ENCODE measurements at regions not wholly inside any gene's neighbourhood (a gene's known extent, or its start where the extent isn't known, plus 50 kb on each side); places are given as distances from the start of the nearest gene placed in this dataset.

DNA sequence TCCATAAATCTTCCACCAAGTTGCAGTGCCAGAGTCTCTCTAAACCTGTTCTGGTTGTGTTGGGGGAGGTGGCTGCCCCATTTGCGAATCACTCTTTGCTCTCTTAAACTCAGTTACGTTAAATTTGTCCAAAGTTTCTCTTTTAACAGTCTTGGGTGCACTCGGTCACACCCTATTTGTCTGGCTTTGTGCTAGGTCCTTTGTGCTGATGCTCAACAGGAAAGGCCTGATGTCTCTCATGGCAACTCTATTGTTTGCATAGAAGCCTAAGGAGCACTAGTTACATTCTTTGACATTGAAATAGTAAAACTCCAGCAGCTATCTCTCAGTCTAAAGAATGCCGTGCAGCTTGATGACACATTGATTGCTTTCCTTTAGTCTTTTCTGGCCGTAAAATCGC, 105.1 kb downstream of the TRMT11 start:
- DNase-seq (ENCODE audit: low read depth, low spot score) = no peak

DNA sequence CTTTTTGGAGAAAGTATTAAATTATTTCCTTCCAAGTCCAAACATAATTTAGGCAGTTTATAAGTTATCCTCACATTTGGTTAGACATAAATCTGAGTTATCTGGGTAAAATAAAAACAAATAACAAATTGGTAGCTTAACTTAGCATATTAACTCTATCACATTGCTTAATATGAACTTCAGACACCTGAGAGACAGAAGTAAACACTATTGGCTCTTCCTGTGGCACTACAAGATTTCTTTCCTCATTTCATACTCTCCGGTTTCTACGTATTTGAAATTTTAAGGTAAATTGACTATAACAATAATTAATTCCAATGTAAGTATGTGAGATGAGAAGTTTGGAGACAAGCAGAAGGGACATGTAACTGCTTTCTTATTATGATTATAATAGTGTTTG, 106.8 kb downstream of the TRMT11 start:
- no peak for DNase-seq (ENCODE audit: low read depth, low spot score)

DNA sequence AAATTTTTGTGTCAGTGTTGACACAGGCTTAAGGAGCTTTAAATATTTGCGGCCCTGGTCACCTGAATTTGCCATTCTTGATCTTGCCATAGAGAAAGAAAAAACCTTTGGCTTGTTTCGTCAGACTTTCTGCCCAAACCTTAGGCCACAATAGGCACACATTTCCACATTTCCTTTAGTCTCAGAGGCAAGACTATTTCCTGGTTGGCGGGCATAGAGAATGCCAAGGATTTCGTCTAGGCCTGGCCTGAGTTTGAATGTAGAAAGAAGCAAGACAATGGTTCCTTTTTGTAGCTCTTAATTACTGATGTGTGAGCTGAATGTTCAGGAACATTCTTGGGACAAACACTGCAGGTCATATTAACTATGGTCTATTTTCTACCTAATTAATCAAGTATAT, 108.1 kb downstream of the TRMT11 start:
- DNase-seq (ENCODE audit: low read depth, low spot score) = no peak

DNA sequence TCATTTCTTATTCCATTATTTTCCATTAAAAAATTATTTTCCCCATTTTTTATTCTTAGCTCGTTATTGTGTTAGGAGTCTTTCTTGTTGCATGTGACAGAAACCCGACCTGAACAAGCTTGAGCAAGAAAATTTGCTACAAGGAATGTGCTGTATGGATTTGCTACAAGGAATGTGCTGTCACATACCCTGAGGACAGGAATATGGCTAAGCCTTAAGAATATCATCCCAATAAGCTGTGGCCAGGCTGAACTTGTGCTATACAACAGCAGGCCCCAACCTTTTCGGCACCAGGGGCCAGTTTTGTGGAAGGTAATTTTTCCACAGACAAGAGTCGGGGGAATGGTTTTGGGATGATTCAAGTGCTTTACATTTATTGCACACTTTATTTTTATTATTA, 114.0 kb downstream of the TRMT11 start:
- no peak for DNase-seq (ENCODE audit: low read depth, low spot score)

DNA sequence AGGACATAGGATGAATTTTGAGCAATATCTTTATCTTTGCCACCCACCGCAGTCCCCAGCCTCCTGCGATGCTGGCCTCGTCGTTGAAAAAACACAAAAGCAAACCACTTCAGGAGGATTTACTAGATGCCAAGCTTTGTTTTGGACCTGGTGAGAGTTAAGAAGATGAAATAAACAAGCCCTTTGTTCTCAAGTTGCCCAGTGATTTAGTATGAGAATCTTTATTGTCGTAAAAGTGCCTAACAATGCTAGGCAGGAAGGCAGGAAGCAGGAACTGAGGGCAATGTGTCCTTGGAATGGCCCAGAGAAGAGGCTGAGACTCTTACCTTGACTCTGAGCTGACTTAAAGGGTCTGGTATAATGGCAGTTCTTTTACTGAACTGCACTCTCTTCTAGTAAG, 116.0 kb downstream of the TRMT11 start:
- DNase-seq (ENCODE audit: low read depth, low spot score) = no peak

DNA sequence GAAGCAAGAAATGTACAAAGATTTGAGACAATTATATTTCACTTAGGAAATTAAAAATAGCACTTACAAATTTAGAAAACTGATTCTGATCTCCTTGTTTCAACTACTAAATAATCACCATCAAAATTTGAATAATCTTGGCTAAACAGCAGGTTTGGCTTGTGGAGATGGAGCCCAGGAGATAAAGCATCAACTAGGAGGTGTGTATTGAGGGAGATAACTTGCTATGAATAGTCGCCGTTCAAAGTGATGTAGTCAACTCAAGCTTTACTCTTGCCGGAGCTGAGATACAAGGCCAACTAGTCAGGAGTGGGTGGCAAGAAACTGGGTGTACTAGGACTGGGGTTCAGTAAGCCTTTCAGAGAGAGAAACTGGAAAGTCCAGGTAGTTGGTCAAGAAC, 117.7 kb downstream of the TRMT11 start:
- no peak for DNase-seq (ENCODE audit: low read depth, low spot score)

DNA sequence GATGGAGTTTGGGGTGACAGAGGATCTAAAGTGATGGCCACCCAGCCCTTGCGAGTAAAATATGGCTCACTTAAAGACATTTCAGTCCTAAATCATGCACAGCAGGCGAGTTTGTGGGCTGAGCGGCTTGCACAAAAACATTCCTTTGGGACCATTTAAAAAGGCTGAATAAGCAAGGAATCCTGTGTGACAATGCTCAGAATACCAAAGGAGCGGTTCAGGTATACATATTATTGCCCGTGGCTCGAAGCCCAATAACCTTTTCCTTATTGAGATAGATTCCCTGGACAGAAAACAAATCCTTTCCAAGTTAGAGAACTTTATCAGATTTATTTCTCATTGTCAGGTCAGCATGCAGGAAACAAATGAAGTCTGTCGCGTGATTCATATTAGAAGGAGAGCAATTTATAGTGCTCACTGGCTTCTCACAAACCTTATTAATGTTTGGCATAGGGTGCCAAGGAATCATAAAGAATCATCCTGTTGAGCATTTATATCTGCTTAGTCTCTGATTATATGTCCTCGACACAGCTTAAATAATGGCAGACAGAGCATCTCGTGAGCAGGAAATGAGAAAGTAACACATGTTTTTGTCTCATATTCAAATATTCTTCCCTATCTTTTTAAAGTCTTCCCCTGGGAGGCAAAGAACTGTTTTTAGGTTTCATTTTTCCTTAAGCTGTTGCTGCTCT, 121.3 kb downstream of the TRMT11 start:
- DNase-seq (ENCODE audit: low read depth, low spot score) = no peak

DNA sequence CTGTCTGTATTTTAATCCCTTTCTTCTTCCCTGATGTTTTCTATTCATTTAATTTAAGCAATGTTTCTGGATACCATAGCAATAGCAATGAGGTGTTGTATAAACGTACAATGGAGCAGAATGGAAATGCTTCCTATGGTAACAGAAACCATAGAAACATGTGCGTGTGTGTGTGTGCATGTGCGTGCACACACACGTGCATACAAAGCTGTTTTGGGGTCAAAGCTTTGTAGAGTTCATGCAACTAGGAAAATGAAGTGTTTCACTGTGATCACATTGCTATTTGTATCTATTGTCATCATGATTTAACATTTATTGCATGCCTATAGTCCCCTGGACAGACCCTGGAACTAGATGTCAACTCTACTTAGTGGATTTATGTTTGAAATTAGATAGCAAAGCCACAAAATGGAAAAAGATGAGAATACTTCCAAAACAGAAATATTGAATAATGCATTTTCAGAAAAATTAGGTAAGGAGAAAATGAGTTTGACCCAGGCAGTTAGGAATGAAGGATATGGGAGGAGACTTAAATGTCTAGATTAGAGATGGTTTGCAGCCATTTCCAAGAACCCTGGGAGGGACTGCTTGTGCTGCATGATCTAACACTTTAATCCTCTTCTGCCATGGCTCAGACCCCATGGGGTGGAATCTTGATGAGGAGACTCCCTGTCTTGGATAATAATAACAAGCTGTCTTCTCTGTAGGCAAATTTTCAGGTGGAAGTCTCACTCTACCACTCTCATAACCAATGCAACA, 124.4 kb downstream of the TRMT11 start:
- no peak for DNase-seq (ENCODE audit: low read depth, low spot score)

DNA sequence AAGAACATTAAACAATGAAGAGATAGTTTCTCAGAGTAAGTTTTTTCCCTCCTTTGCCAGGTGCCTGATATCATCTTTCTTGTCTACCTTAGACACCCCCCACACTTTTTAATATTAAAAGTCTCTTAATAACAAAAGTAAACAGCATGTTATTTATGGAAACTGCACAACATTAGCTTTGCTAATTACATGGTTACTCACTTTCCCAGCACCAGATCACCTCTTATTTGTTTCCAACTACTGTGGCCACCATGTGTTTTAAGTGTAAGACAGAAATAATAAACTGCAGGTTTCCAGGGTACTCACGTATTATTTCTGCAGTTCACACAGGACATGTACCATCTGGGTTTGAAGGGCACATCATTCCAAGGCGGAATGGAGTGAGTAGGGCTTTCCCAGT, 125.0 kb downstream of the TRMT11 start:
- no peak for DNase-seq (ENCODE audit: low read depth, low spot score)

DNA sequence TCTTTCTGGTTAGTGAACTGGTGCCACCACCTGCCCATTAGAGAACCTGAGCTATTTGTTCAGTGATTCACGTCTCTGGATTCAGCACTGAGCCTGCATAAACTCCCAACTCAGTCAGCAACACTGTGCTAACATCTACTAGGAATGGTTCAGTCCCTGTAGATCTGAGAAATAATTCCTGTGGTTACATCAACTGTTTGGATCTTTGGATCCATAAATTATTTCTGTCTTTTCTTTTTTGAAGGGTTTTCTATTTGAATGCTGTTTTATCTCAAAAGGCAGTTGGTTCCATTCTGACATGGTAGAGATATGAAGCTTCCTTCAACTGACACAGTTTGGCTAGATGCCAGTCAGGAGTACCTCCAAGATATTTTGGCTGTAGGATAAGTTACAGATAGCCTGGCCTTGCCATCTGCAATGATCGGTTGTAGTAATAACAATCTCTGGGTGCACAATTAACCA, 125.9 kb downstream of the TRMT11 start:
- no peak for DNase-seq (ENCODE audit: low read depth, low spot score)

DNA sequence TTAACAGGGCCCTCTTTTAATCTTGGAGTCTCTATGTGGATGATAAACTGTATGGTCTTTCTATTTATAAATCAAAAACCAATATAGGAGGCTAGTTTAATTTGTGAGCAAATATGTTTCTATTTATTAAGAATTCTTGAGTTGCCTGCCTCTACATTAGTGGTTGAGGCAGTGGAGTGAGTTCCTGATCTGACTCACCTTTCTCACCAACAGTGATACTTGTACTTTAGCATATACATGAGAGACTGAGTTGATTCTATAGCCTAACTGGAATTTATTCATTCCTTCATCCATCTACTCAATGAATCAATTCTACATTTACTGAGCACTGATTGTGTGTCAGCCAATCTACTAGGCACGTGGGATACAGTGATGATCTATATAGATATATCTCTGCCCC, 126.9 kb downstream of the TRMT11 start:
- DNase-seq (ENCODE audit: low read depth, low spot score) = no peak

DNA sequence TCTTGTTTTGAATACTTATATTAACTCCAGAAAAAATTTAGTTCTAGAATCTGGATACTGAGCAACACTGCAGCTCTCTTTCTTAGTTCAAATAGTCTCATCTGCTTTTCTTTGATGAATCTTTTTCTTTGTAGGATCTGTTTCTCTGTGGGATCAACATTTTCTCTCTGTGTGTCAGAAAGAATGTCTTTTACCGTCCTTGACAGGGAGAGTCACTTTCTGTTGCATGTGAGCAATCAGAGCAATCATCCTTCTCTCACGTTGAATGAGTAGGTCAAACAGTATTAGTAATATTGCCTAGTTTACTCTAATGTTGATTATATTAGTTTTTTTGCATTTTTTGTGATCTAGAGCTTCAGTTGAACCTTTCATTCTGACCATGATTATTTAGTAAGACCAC, 130.9 kb downstream of the TRMT11 start:
- DNase-seq (ENCODE audit: low read depth, low spot score) = no peak

DNA sequence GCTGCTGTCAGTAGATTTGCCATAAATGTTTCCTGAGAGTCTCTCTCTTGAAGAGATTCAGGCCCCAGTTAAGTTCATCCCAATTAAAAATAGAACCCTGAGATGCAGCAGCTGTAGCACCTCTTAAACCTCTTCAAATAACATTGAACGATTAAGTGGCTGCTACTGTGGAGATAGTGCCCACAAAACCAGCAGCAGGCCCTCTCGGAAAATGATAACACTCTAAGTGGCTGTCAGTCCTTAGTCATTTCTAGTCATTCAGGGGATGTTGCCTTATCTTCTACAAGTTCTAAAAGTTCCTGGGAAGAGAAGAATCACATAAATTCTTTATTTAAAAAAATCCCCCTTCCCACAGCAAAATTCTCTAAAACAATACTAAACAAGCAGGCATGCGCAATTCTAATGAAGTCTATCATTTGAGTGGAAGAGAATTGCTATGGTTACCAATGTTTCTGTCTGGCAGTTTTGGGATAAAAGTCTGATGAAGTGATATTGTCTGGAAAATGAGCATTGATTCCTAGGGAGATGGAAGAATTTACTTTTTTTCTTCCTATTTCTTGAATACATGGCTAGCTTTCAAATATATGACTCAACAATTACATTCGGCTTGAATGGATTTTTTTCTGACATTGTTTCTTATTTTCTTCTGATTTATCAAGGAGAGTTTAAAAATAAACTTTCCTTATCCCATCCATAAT, 131.9 kb downstream of the TRMT11 start:
- DNase-seq (ENCODE audit: low read depth, low spot score) = no peak

DNA sequence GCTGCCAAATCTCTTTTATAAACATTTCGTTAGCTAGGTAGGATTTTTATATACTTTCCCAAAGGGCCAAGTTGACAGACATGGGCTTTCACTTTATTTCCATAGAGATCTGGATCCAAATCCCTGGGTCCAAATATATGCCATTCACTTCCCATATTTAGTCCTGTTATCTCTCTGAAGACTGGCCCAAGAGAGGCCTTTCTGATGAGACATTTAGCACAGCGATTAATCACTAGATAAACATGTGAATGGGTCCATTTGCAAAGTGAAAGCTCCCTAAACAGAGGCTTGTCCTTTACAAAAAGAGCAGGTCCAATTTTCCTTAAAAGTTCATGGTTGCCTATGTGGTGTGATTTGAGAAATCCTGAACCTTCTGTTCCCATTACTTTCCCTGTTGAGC, 132.6 kb downstream of the TRMT11 start:
- no peak for DNase-seq (ENCODE audit: low read depth, low spot score)

DNA sequence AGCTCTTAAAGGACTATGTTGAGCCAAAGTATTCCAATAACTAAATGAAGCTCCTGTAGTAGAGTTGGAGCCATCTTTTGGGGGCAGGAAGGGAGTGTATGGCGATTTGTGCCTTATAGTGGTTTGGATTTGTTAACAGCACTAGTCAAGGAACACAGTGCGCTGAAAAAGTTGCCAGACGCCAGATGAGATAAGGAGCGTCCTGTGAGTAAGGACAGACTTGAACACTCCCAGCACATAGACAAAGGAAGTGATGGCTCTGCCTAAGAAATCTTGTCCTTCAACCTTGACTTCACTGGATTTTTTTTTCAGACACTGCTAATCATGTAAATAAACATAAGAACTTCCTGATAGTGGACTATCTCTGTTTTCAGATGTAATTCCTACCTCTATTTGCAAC, 136.9 kb downstream of the TRMT11 start:
- DNase-seq (ENCODE audit: low read depth, low spot score) = no peak

DNA sequence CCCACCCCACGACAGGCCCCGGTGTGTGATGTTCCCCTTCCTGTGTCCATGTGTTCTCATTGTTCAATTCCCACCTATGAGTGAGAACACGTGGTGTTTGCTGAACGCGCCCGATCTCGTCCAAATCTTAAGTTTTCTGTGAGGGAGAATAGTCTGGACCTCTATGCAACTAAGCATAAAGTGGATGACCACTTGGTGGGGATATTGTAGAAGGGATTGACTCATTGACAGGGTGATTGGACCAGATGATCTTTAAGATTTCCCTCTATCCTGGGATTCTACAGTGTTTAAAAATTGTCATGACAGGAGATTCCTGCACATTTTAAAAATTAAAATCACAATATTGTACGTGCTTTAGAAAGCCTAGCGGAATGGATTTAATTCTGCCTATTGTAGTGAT, 141.3 kb downstream of the TRMT11 start:
- DNase-seq (ENCODE audit: low read depth, low spot score) = no peak

DNA sequence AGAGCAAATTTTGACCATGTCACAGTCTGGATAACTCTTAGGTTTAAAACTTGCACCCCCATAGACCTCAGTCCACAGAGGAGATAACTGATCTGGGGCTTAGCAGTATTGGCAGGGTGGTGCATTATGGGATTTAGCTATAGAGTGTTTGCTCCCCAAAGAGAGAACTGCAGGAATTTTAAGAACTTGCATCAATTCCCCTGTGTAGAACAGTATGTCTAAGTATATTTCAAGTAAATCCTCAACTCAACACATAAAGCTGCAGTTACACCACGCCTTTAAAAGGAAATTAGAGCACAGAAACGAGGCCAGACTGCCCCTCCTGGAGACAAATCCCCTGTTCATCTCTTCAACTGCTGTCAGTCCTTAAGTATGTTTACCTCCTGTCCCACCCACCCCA, 144.9 kb downstream of the TRMT11 start:
- no peak for DNase-seq (ENCODE audit: low read depth, low spot score)

DNA sequence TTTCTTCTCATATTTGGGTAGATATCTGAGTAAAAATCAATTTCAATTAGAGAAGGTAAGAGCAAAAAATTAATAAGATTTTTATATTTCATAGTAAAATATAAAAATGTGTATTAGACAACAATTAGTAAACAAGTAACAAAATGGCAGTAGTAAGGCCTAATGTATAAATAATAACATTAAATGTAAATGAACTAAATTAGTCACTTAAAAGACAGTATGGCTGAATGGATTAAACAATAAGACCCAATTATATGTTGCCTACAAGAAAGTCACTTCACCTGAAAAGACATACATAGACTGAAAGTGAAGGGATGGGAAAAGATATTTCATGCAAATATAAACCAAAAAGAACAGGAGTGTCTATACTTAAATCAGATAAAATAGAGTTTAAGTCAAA, 147.6 kb downstream of the TRMT11 start:
- DNase-seq (ENCODE audit: low read depth, low spot score) = no peak

DNA sequence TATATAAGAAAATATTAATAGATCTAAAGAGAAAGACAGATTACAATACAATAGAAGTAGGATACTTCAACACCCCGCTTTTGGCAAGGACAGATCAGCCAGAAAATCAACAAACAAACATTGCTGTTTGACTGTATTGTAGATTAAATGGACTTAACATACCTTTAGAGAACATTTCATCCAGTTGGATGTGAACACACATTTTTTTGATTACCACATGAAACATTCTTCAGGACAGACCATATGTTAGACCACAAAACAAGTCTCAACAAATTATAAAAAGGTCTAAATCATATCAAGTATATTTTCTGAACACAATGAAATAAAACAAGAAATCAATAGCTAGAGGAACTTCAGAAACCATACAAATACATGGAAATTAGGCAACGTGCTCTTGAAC, 148.2 kb downstream of the TRMT11 start:
- DNase-seq (ENCODE audit: low read depth, low spot score) = no peak

DNA sequence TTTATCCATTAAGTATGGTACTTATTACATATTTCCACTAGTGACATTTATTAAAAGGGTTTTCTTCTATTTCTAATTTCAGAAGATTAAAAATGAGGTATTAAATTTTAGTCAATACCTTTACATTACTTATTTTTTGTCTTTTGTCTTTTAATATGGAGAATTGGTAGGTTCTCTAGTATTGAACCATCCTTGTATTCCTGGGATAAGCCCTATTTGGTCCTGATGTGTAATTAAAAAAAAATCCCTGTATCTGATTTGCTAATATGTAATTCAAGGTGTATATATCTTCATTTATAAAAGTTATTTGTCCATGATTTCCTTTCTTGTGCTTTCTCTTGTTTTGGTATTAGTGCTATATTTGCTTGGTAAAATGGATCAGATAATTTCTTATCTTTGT, 153.7 kb downstream of the TRMT11 start:
- DNase-seq (ENCODE audit: low read depth, low spot score) = no peak

DNA sequence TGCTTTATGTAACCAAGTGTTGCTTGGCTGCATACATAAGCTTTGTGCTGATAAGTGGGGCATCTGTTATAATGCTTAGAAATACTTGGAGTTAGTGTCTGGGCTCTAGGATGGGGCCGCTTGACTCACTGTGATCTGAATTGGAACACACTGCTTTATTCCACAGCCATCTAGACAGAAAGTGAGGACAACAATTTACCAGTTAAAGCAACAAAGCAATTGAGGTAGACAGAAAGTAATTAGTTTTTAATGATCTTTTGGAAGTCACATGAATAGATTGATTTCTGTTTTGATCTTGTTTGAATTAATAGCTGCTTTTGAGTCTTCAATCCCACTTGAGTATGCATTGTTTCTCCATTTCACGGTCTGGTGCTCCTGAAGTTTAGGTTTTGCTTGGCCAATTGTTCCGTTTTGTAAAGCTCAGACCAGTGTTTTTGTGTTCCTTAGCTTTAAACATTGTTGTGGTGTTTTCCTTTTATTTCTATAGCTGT, 157.5 kb downstream of the TRMT11 start:
- no peak for DNase-seq (ENCODE audit: low read depth, low spot score)

DNA sequence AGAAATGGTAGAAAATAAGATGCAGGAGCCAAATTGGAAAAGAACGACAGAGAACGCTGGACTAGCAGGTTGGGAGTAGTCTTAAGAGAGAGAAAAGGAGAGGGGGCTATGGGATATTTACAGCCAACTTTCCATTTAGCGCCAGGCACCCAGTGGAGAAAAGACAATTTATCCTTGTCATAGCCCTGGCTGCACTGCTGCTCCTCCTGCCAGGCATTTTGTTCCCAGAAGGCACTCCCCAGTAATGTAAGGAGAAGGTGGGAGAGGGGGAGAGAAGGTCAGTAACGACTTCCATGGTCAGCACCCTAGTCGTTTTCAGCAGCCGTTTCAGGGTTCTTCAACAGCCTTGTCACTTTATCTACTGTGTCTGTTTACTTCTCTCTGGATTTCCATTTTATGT, 159.0 kb downstream of the TRMT11 start:
- DNase-seq (ENCODE audit: low read depth, low spot score) = no peak
